ENCODE measurements at regions not wholly inside any gene's neighbourhood (a gene's known extent, or its start where the extent isn't known, plus 50 kb on each side); places are given as distances from the start of the nearest gene placed in this dataset.

DNA sequence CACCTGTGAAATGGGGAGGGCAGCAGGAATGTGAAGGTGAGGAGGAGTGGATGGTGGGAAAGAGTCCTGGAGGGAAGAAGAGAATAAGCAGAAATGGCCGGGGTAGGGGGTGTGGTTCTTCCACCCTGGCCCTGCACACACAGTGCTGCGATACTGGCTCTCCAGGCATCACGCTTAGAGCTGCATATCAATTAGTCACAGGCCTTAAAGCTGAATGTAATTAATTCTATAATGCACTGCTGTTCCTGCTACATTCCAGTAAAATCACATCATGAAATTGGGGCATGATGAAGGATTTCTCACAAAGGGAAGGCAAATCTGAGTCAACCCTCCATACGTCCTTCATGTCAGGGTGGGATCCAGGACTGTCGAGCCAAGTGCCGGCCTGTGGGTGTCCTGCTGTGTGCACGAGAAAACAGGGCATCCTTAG, 566.1 kb downstream of the BCL11B start:
- TF ChIP-seq, protein P1, sequence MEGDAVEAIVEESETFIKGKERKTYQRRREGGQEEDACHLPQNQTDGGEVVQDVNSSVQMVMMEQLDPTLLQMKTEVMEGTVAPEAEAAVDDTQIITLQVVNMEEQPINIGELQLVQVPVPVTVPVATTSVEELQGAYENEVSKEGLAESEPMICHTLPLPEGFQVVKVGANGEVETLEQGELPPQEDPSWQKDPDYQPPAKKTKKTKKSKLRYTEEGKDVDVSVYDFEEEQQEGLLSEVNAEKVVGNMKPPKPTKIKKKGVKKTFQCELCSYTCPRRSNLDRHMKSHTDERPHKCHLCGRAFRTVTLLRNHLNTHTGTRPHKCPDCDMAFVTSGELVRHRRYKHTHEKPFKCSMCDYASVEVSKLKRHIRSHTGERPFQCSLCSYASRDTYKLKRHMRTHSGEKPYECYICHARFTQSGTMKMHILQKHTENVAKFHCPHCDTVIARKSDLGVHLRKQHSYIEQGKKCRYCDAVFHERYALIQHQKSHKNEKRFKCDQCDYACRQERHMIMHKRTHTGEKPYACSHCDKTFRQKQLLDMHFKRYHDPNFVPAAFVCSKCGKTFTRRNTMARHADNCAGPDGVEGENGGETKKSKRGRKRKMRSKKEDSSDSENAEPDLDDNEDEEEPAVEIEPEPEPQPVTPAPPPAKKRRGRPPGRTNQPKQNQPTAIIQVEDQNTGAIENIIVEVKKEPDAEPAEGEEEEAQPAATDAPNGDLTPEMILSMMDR (IDR thresholded peaks at IDR 0.05), result no peak
- TF ChIP-seq EP300 (IDR thresholded peaks at IDR 0.05; ENCODE audit: borderline replicate concordance in 1 of 2, low read depth in 1 of 2, low read length in 1 of 2) (no peak), TEAD4 (IDR thresholded peaks at IDR 0.05; ENCODE audit: borderline replicate concordance, insufficient read depth) (no peak), TCF12 (IDR thresholded peaks at IDR 0.05) (no peak), CHD2 (IDR thresholded peaks at IDR 0.05; ENCODE audit: low read length, partially characterized antibody) (no peak), MXI1 (IDR thresholded peaks at IDR 0.05; ENCODE audit: low read depth, low read length) (no peak)
- TF ChIP-seq, protein P2, sequence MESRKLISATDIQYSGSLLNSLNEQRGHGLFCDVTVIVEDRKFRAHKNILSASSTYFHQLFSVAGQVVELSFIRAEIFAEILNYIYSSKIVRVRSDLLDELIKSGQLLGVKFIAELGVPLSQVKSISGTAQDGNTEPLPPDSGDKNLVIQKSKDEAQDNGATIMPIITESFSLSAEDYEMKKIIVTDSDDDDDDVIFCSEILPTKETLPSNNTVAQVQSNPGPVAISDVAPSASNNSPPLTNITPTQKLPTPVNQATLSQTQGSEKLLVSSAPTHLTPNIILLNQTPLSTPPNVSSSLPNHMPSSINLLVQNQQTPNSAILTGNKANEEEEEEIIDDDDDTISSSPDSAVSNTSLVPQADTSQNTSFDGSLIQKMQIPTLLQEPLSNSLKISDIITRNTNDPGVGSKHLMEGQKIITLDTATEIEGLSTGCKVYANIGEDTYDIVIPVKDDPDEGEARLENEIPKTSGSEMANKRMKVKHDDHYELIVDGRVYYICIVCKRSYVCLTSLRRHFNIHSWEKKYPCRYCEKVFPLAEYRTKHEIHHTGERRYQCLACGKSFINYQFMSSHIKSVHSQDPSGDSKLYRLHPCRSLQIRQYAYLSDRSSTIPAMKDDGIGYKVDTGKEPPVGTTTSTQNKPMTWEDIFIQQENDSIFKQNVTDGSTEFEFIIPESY (IDR thresholded peaks at IDR 0.05; ENCODE audit: borderline replicate concordance, low read depth), result no peak

All from SK-N-SH (cell line).